H1 (cell line): ENCODE measurements at regions not wholly inside any gene's neighbourhood (a gene's known extent, or its start where the extent isn't known, plus 50 kb on each side); places are given as distances from the start of the nearest gene placed in this dataset.

Experiments used
- CTCF ChIA-PET: fragments of 300-600 bp; sonication (Branson Sonifier 250); formaldehyde crosslinking; loops from one replicate; lab custom pipeline; 2021; ENCODE audit not compliant: partially characterized antibody; lab: Charles Lee
- POLR2A ChIA-PET: fragments of 300-600 bp; sonication (Branson Sonifier 250); formaldehyde crosslinking; loops from one replicate; lab custom pipeline; 2021; ENCODE audit warnings: inconsistent platforms; ENCODE audit not compliant: partially characterized antibody; lab: Charles Lee
- DNase-seq, 2 experiments: peaks; one replicate each; pipeline versions ENCODE4 v3.0.0 to v3.0.0-alpha.2; 2010 to 2022; ENCODE audit warnings: low spot score in 2 of 2, low read depth in 1 of 2, mixed read lengths in 1 of 2
- FAIRE-seq: peaks from 2 replicates; lab custom pipeline; 2011; peaks lifted over from hg19 to GRCh38; lab: Jason Lieb, UNC
- H2AFZ ChIP-seq: 2 replicates; pipeline ENCODE4 v1.8.1; 2012; ENCODE audit warnings: low read length, inconsistent platforms
- H2AK5ac ChIP-seq: 2 replicates; pipeline ENCODE4 v1.6.1; 2013; ENCODE audit warnings: low read depth, low read length
- H2BK120ac ChIP-seq: replicated peaks from 2 replicates; pipeline ENCODE3; 2013; ENCODE audit warnings: low read depth, low read length, inconsistent platforms
- H2BK12ac ChIP-seq: 2 replicates; pipeline ENCODE4 v1.6.1; 2013; ENCODE audit warnings: low read depth, low read length
- H2BK15ac ChIP-seq: 2 replicates; pipeline ENCODE4 v1.6.1; 2013; ENCODE audit warnings: low read length
- H2BK20ac ChIP-seq: 2 replicates; pipeline ENCODE4 v1.6.1; 2013; ENCODE audit warnings: low read length
- H2BK5ac ChIP-seq: 2 replicates; pipeline ENCODE4 v1.6.1; 2013; ENCODE audit warnings: low read depth, low read length
- H3K14ac ChIP-seq: 2 replicates; pipeline ENCODE4 v1.6.1; 2013; ENCODE audit warnings: inconsistent platforms; ENCODE audit not compliant: insufficient read length
- H3K18ac ChIP-seq: 2 replicates; pipeline ENCODE4 v1.6.1; 2013; ENCODE audit warnings: low read length; ENCODE audit errors: extremely low read depth
- H3K23ac ChIP-seq: 2 replicates; pipeline ENCODE4 v1.6.1; 2013; ENCODE audit warnings: inconsistent platforms; ENCODE audit not compliant: insufficient read length
- H3K23me2 ChIP-seq: 2 replicates; pipeline ENCODE4 v1.6.1; 2013; ENCODE audit warnings: low read depth, low read length
- H3K27ac ChIP-seq: 2 replicates; pipeline ENCODE4 v1.6.1; 2011; ENCODE audit warnings: low read depth, low read length, inconsistent platforms
- H3K27me3 ChIP-seq, 4 experiments: replicated peaks in 1 of 4; 1 replicate in 1 of 4; 2 replicates in 3 of 4; pipeline versions ENCODE4 v1.6.1 to v1.8.1; 2011 to 2013; ENCODE audit warnings: low read length in 3 of 4, mild to moderate bottlenecking in 3 of 4, inconsistent platforms in 2 of 4, mixed read lengths in 2 of 4, moderate library complexity in 1 of 4; ENCODE audit not compliant: control insufficient read depth in 3 of 4, insufficient read depth in 3 of 4; ENCODE audit errors: extremely low read depth in 1 of 4
- H3K36me3 ChIP-seq, 4 experiments: 2 replicates each; pipeline versions ENCODE4 v1.6.1 to v1.8.1; 2011 to 2013; ENCODE audit warnings: mild to moderate bottlenecking in 4 of 4, low read length in 3 of 4, moderate library complexity in 2 of 4, control low read depth in 1 of 4, inconsistent platforms in 1 of 4; ENCODE audit not compliant: insufficient read depth in 4 of 4, control insufficient read depth in 2 of 4
- H3K4ac ChIP-seq: replicated peaks from 2 replicates; pipeline ENCODE3; 2013; ENCODE audit warnings: low read length, low read depth, mixed read lengths, inconsistent platforms; ENCODE audit not compliant: insufficient read length
- H3K4me1 ChIP-seq, 4 experiments: replicated peaks in 1 of 4; 1 replicate in 1 of 4; 2 replicates in 3 of 4; pipeline versions ENCODE4 v1.6.1 to v1.8.1; 2011 to 2013; ENCODE audit warnings: low read length in 3 of 4, inconsistent platforms in 2 of 4, mixed read lengths in 1 of 4; ENCODE audit not compliant: insufficient read depth in 4 of 4, control insufficient read depth in 3 of 4
- H3K4me2 ChIP-seq, 2 experiments: 2 replicates each; pipeline versions ENCODE4 v1.6.1 to v1.8.1; 2011 to 2013; ENCODE audit warnings: low read depth in 2 of 2, low read length in 2 of 2, control low read depth in 1 of 2, inconsistent platforms in 1 of 2, mild to moderate bottlenecking in 1 of 2; ENCODE audit not compliant: insufficient read depth in 1 of 2
- H3K4me3 ChIP-seq, 4 experiments: fragments of 200-600, 300-600 bp in 1 of 4; sonication (generic), shearing (Covaris generic), sonication (Bioruptor Twin) in 1 of 4; 2 replicates each; pipeline versions ENCODE4 v1.5.1 to v1.8.1; 2011 to 2016; ENCODE audit warnings: low read length in 4 of 4, low read depth in 3 of 4, control low read depth in 2 of 4, inconsistent platforms in 2 of 4, mild to moderate bottlenecking in 2 of 4, mixed read lengths in 1 of 4, moderate library complexity in 1 of 4; ENCODE audit not compliant: insufficient read depth in 2 of 4; ENCODE audit errors: extremely low read depth in 1 of 4
- H3K56ac ChIP-seq: replicated peaks from 2 replicates; pipeline ENCODE3; 2013; ENCODE audit warnings: low read depth, mild to moderate bottlenecking, mixed read lengths, low read length, inconsistent platforms; ENCODE audit not compliant: insufficient read length
- H3K79me1 ChIP-seq: 2 replicates; pipeline ENCODE4 v1.6.1; 2013; ENCODE audit warnings: low read depth, low read length, control low read depth
- H3K79me2 ChIP-seq, 2 experiments: 2 replicates each; pipeline versions ENCODE4 v1.6.1 to v1.8.1; 2012 to 2013; ENCODE audit warnings: low read length in 2 of 2, mild to moderate bottlenecking in 2 of 2, inconsistent platforms in 1 of 2; ENCODE audit not compliant: insufficient read depth in 2 of 2, control insufficient read depth in 1 of 2
- H3K9ac ChIP-seq, 4 experiments: replicated peaks in 1 of 4; 1 replicate in 1 of 4; 2 replicates in 3 of 4; pipeline versions ENCODE4 v1.6.1 to v1.8.1; 2011 to 2013; ENCODE audit warnings: low read depth in 3 of 4, low read length in 3 of 4, control low read depth in 2 of 4, mild to moderate bottlenecking in 2 of 4, moderate library complexity in 2 of 4, inconsistent platforms in 1 of 4; ENCODE audit errors: extremely low read depth in 1 of 4
- H3K9me3 ChIP-seq, 2 experiments: 2 replicates each; pipeline versions ENCODE4 v1.6.1 to v1.8.1; 2012 to 2013; ENCODE audit warnings: mild to moderate bottlenecking in 2 of 2, moderate library complexity in 2 of 2, control low read depth in 1 of 2, inconsistent platforms in 1 of 2, low read depth in 1 of 2, low read length in 1 of 2, mixed read lengths in 1 of 2; ENCODE audit not compliant: insufficient read depth in 2 of 2
- H4K20me1 ChIP-seq, 2 experiments: replicated peaks in 1 of 2; 2 replicates each; pipeline versions ENCODE3 to v1.8.1; 2011 to 2013; ENCODE audit warnings: inconsistent platforms in 2 of 2, low read length in 2 of 2, mild to moderate bottlenecking in 1 of 2; ENCODE audit not compliant: insufficient read depth in 2 of 2, control insufficient read depth in 1 of 2
- H4K5ac ChIP-seq: 2 replicates; pipeline ENCODE4 v1.6.1; 2013; ENCODE audit warnings: low read length, low read depth, mixed read lengths, inconsistent platforms; ENCODE audit not compliant: insufficient read length
- H4K8ac ChIP-seq: 2 replicates; pipeline ENCODE4 v1.8.0; 2013; ENCODE audit warnings: mild to moderate bottlenecking, moderate library complexity, low read length, inconsistent platforms; ENCODE audit not compliant: insufficient read depth; ENCODE audit errors: extremely low read depth
- H4K91ac ChIP-seq: replicated peaks from 2 replicates; pipeline ENCODE3; 2013; ENCODE audit warnings: low read length, mixed read lengths, inconsistent platforms; ENCODE audit not compliant: insufficient read length
- CHD2 ChIP-seq: IDR thresholded peaks from 2 replicates; pipeline ENCODE4 v1.6.1; 2012; ENCODE audit warnings: low read length, improper control_type of control experiment
- WGBS, 2 experiments: shearing (Covaris generic) in 1 of 2; methylation state at CpG; one replicate each; pipeline versions ENCODE4 v1.1.6 to v1.1.7; 2013 to 2015; ENCODE audit warnings: low lambda C conversion rate in 2 of 2, mixed read lengths in 2 of 2, inconsistent platforms in 1 of 2, low coverage in 1 of 2, missing lambda C conversion rate in 1 of 2; ENCODE audit not compliant: insufficient replicate concordance in 2 of 2, insufficient coverage in 1 of 2, insufficient read length in 1 of 2; ENCODE audit errors: extremely low coverage in 1 of 2, missing lambda C conversion rate in 1 of 2; 5-methylcytosine and 5-hydroxymethylcytosine counted together

- H4K91ac ChIP-seq = no peak overlapping the region
- no peak overlapping the region for H2AK5ac ChIP-seq
- H3K18ac ChIP-seq = no peak overlapping the region
- H2BK15ac ChIP-seq = no peak overlapping the region
- H3K27ac ChIP-seq = no peak overlapping the region
- no peak overlapping the region for H4K5ac ChIP-seq
- FAIRE-seq (no peak), DNase-seq (no peak)
- no peak for TF ChIP-seq CHD2
- H2BK120ac ChIP-seq = no peak overlapping the region
- 88% methylated on average over 1 of the region's 1 CpG; no CpG with 5 or more reads in 1 of the 2 experiments for WGBS, 2 experiments
- H2BK20ac ChIP-seq = no peak overlapping the region
- no peak overlapping the region for H4K8ac ChIP-seq
- no peaks in the 10 kb centered on the region for H3K9me3 ChIP-seq
- H3K4me2 ChIP-seq = no peak overlapping the region
- no peaks in the 10 kb centered on the region for H3K79me2 ChIP-seq
- no peaks in the 10 kb centered on the region for H3K36me3 ChIP-seq
- H3K79me1 ChIP-seq = no peaks in the 10 kb centered on the region
- no peak overlapping the region for H2BK5ac ChIP-seq
- ChIA-PET POLR2A (interaction anchor here (1.0 kb wide), 1 partner anchor 10 kb away, joined by 3 read pairs; no protein-coding TSS in a partner anchor), CTCF (interaction anchor here (0.8 to 1.0 kb wide), 2 partner anchors 21 to 99 kb away, joined by 3 read pairs; no protein-coding TSS in a partner anchor)
- no peak overlapping the region for H3K56ac ChIP-seq
- H2BK12ac ChIP-seq = no peak overlapping the region
- no peaks in the 10 kb centered on the region for H3K23me2 ChIP-seq
- no peak overlapping the region for H3K9ac ChIP-seq
- H3K23ac ChIP-seq = no peak overlapping the region
- no peak overlapping the region for H3K14ac ChIP-seq
- no peaks in the 10 kb centered on the region for H3K27me3 ChIP-seq
- no peak overlapping the region for H3K4me3 ChIP-seq
- H3K4ac ChIP-seq = no peak overlapping the region
- H2AFZ ChIP-seq = no peak overlapping the region
- peaks cover 0 to 3% (median 0%) of the 10 kb centered on the region in 4 experiments; a peak in 3 of 7 replicates for H3K4me1 ChIP-seq
- no peaks in the 10 kb centered on the region for H4K20me1 ChIP-seq
These were observed 423.4 kb upstream of the ATP11B start for GRCh38 chr3:182369861-182370260.
